Stimulated activated CD4-positive, alpha-beta T cell treated with anti-CD3 and anti-CD28 coated beads, Interleukin-15, amount 100 ng/mL, for 48 hours (primary cell): ENCODE measurements at regions not wholly inside any gene's neighbourhood (a gene's known extent, or its start where the extent isn't known, plus 50 kb on each side); places are given as distances from the start of the nearest gene placed in this dataset.
"Not testable (repeated sequence)": the region's sequence is repeated elsewhere in the genome, so short reads cannot be mapped to it uniquely, and the experiment has no call there.

ENCODE experiments used
- DNase-seq, 2 donors: peaks; one replicate each; pipeline ENCODE4 v3.0.0-alpha.2; 2020; ENCODE audit warnings: low read depth in 2 of 2

- DNase-seq = no peak
Measured at GRCh38 chr16:52729731-52730130, 182.8 kb upstream of the TOX3 start.

DNA sequence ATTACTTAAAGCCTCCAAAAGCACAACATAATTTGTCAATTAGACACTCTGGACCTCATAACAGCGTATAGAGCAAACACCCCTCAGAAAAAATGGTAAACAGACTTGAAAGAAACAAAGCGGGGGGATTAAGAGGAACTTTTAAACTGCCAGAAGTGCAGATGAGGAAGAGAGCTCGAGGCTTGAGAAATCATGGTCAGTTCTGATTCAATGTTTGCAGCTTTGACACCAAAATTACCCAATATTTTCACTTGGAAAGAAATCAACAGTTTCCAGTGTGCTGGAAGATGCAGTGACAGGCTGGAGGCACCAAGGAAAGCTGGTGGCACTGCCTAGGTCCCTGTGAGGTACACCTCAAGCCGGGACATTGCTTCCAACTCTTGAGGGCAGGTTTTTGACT lies 180.9 kb upstream of the TOX3 start:
- no peak for DNase-seq

DNA sequence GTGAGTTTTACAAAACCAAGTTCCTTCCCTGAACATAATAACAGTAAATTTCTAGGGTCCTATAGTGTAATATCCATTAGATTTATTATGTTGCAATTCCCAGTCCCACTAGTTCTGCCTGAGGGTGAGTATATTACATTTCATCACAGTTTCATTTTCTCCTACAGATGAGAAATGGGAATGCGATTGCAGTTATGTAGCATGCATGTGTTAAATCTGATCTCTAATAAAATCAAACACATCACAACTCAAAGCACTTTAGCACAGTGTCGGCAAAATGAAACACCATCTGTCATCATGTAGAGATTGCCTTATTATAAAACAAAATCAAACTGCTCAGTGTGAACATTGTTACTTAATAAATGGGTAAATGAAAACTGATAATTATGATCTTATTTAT lies 180.5 kb upstream of the TOX3 start:
- no peak for DNase-seq

DNA sequence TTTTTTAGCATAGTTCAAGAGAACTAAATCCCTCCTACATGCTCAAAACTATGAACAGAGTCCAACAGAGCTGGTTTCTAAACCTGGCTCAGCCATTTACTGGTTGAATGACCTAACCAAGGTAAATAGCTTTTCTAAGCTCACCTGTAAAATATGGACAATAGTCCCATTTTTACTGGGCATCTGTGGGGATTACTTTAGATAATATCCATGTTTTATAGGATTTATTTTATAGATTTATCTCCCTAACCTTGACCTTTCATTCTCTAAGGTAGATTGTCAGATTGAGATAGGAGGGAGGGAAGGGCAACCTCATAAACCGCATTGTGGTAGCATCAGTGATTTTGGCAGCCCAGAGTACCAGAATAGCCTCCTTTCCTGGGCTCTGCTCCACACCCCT lies 178.5 kb upstream of the TOX3 start:
- no peak for DNase-seq

DNA sequence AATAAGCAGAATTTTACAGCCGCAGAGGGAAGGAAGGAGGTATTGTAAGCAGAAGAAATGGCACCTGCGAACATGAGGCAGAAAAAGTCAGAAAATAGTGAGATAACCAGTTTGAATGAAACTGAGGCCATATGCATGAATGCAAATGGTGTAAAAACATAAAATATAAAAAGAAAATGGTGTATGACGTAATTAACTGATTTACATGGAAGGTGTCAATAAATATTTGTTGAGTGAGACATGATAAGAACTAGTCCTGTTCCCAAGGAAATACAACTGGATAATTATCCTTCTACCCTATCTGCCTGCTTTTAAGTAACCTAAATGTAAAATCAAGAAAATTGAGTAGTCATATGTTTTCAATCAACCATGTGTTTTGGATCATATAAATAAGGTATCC lies 178.1 kb upstream of the TOX3 start:
- DNase-seq = no peak

DNA sequence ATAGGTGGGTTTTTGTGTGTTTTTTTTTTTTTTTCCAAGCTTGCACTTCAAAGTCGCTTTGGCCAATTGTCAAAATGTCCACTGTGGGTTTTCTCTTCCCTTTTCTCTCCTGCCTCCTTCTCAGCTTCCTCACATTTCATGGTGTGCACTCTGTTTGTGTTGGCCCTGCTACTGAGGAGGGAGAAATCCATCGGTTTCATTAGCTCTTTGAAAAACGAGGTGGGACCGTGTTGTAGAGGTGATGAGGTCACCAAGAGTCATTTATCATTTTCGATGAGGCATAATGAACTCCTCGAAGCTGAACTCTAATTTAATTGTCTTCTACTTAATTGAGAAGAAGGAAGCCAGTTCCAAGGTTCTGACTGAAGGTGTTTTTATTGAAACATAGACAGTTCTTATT lies 174.4 kb upstream of the TOX3 start:
- no peak for DNase-seq

DNA sequence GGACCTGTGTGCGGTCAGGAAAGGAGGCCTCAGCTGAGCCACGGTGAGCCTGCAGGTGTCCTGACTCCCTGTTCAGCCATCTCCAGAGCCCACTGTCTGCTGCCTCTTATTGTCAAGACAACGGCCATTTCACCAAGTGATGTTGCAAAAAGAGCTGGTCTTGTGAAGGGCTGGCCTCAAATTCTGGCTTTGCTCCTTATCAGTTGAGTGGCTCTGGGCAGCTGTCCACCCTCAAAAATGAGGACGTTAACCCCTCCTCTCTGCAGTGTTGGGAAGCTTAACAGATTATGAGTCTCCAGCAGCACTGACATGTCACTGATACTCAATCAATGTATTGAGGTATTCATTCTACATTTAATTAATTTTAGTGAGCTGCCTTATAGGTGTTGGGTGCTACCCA lies 171.1 kb upstream of the TOX3 start:
- no peak for DNase-seq

DNA sequence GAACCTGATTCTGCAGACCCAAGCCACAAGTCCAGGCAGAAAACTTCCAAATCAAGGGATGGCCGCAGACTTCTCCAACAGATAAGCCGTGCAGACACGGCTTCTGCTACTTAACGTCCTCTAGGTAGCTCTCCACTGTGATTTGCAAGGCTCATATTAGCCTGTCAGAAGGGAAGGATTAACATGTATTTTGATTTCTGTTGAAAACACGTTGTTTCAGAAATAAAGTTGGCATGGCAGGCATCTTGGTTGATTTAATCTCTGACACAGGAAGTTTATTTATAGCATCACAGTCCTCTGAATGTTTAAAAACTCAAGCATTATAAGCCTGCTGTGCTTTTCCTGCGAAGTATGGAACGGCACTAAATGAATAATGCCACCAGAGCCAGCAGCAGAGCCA lies 166.8 kb upstream of the TOX3 start:
- no peak for DNase-seq

GRCh38 chr16:52709306-52709705 lies 162.4 kb upstream of the TOX3 start:
- DNase-seq = no peak

GRCh38 chr16:52708476-52708875 lies 161.5 kb upstream of the TOX3 start:
- no peak for DNase-seq

DNA sequence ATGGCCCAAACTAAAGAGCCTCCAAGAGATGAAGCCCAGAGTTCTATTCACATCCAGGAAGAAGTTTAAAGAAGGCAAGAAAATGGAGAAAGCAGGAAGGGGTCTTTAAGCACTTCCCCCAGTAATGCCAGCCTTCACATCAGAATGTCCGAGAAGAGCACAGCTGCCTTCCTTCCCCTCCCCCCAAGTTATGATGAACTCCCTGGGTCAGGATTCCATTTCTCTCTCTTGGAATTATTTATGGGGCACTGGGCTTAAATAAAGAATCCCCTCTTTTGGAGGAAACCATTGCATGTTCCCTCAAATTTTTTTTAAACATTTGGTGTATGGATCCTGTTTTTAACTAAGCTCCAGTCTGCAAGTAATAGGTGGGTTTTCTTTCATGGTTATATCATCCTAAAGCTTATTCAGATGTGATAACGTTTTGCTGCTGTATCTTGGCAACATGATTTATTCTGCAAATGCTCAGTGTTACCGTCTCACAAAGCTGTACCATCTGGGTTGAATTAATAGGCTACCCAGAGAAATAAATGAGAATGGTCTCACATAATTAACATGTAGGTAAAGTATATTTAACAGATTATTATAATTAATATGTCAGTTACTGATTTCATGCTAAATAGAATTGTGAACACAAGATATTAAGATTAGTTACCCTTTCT lies 160.9 kb upstream of the TOX3 start:
- no peak for DNase-seq

DNA sequence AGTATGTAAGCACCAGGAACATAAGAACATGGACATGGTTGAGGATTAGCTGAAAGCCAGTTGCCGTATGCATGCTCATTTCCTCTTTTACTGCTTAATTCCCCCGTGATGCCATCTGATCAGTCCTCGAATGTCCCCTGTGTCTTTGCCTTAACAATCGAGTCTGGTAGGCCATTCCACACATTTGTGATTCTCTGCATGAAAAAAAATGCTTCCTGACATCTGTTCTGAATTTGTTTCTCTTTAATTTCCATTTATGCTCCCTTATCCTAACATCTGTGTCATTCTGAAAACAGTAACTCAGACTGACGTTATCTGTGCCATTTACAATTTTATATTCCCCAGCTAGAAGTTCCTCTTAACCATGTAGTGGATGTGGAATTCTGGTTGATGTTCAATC lies 158.2 kb upstream of the TOX3 start:
- no peak for DNase-seq

DNA sequence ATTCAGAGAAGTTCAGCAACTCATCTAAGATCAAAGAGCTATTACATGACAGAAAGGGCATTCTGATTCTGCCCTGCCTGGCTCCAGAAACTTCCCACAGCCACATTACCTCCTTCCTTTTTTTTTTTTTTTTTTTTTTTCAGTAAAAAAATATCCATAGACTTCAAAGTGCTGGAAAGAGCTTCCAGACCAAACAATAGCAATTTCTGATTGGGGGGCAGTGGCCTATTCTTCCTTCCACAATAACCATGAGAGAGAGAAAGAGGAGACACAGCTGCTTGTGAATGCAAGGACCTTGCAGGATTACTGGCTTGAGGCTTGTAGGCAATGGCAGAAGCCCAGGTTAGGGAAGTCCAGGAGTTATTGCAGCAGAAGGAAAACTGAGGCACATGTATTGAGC lies 151.0 kb upstream of the TOX3 start:
- DNase-seq = no peak

DNA sequence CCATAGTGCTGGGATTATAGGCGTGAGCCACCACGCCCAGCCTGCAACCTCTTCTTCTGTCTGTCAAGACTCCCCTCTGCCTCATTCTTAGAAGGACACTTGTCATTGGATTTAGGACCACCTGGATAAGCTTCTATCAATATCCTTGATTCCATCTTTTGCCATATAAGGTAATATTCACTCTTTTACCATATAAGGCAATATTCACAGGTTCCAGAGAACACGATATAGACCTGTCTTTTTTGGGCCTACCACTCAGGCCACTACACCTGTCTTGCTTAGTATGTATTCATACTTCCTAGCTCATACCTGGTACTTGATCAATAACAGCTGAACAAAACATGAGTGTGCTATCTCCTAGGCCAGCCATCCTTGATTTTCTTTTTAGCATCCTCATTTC lies 149.2 kb upstream of the TOX3 start:
- no peak for DNase-seq

GRCh38 chr16:52690468-52690867 lies 143.5 kb upstream of the TOX3 start:
- DNase-seq = no peak

GRCh38 chr16:52680993-52681392 lies 134.1 kb upstream of the TOX3 start:
- no peak for DNase-seq

- no peak for DNase-seq
Measured at GRCh38 chr16:52677501-52677900, 130.6 kb upstream of the TOX3 start.

DNA sequence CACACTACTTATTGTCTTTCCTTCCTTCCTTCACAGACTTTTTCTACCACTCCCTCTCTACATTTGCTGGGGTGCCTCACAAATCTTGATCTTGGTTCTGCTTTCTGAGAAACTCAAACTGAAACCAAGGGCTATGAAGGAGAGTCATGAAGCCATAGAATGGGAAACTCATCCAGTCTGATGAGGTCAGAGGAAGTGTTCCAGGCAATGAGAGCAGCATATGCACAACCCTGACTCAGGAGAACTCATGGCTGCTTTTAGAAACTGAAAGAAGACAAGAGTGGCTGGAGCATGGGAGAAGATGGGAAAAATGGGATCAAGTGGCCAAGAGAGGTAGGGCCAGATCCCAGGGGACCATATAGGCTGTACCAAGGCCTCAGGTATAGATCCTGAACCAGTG lies 130.0 kb upstream of the TOX3 start:
- no peak for DNase-seq

DNA sequence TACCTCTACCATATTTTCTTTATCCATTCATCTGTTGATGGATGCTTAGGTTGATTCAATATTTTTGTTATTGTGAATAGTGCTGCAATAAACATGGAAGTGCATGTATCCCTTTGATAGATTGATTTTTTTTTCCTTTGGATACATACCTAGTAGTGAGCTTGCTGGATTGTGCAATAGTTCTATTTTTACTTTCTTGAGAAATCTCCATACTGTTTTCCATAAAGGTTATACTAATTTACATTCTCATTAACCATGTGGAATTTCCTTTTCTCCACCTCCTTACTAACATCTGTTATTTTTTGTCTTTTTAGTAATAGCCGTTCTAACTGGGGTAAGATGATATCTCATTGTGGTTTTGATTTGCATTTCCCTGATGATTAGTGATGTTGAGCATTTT lies 124.6 kb upstream of the TOX3 start:
- no peak for DNase-seq

- no peak for DNase-seq
Measured at GRCh38 chr16:52657924-52658323, 111.0 kb upstream of the TOX3 start.

GRCh38 chr16:52655916-52656315 lies 109.0 kb upstream of the TOX3 start:
- DNase-seq = not testable (repeated sequence)

- not testable (repeated sequence) for DNase-seq
Measured at GRCh38 chr16:52655156-52655555, 108.2 kb upstream of the TOX3 start.

DNA sequence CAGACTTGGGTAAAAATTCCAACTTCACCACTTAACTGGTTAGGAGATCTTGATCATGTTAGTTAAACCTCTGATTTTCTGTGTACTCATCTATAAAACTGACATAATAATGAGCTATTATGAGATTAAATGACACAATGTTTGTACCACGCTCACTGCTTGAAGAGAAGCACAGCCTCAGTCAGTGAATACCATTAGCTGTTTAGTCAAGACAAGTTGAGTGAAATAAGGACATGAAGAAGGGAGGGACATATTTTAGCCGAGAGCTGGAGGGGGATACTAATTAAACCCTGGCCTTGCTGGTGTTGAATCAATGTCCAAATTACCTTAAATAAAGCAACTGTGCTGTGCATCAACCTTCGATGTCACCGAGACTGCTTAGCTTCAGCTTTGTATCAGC lies 105.1 kb upstream of the TOX3 start:
- no peak for DNase-seq

DNA sequence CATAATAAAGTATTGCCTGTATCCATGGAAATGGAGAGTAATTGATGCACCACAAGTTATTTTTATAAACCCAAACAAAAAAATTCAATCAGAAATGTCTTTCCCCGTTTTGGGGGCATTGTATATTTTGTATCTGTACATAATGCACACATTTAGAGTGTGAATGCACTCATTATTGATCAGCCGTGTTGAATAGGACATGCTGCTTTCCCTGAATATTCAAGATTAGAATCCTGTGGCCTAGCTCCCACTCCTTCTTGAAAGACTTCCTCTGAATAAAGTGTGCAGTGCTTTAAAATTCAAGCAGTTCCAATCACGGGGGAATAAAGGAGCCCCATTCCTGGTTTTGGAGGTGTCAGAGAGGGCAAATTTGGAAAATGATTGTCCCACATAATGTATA lies 103.8 kb upstream of the TOX3 start:
- DNase-seq = no peak

- no peak for DNase-seq
Measured at GRCh38 chr16:52650318-52650717, 103.4 kb upstream of the TOX3 start.
